SK-N-MC (cell line): ENCODE measurements at regions not wholly inside any gene's neighbourhood (a gene's known extent, or its start where the extent isn't known, plus 50 kb on each side); places are given as distances from the start of the nearest gene placed in this dataset.
A peak's percentile ranks its signal among the peaks of the same experiment; 100 is the strongest.

Experiments used
- DNase-seq: peaks from one replicate; pipeline ENCODE4 v3.0.0-alpha.2; 2011; ENCODE audit warnings: low read depth, low spot score
- H3K27ac ChIP-seq: fragments of 200-600 bp; sonication (generic); 2 replicates; pipeline ENCODE4 v1.5.1; 2016; ENCODE audit warnings: mixed run types
- H3K36me3 ChIP-seq: fragments of 200-600 bp; sonication (generic); 2 replicates; pipeline ENCODE4 v1.6.1; 2017; ENCODE audit warnings: antibody characterized with exemption, low read length, mixed read lengths; ENCODE audit not compliant: insufficient read depth
- H3K4me3 ChIP-seq: fragments of 200-600 bp; sonication (generic); 2 replicates; pipeline ENCODE4 v1.5.1; 2016
- H3K9ac ChIP-seq: fragments of 200-600 bp; sonication (generic); 2 replicates; pipeline ENCODE4 v1.8.0; 2017; ENCODE audit warnings: mixed run types, mixed read lengths; ENCODE audit not compliant: insufficient read length
- H3K9me3 ChIP-seq: fragments of 200-600 bp; sonication (generic); 2 replicates; pipeline ENCODE4 v1.6.1; 2017; ENCODE audit warnings: low read depth, mild to moderate bottlenecking, antibody characterized with exemption, low read length, moderate library complexity, mixed read lengths
- EZH2 ChIP-seq: fragments of 200-600 bp; sonication (generic); IDR thresholded peaks from one replicate; pipeline ENCODE4 v1.6.1; 2017; ENCODE audit warnings: antibody characterized with exemption
- FOXP2 ChIP-seq: optimal IDR thresholded peaks from 2 replicates; pipeline ENCODE3; 2011; ENCODE audit warnings: mild to moderate bottlenecking, moderate library complexity; ENCODE audit not compliant: insufficient read depth; ENCODE audit errors: extremely low read length, control extremely low read depth
- POLR2AphosphoS5 ChIP-seq: IDR thresholded peaks from 2 replicates; pipeline ENCODE4 v1.6.1; 2012; ENCODE audit warnings: mild to moderate bottlenecking, low read depth, low read length, borderline replicate concordance

DNA sequence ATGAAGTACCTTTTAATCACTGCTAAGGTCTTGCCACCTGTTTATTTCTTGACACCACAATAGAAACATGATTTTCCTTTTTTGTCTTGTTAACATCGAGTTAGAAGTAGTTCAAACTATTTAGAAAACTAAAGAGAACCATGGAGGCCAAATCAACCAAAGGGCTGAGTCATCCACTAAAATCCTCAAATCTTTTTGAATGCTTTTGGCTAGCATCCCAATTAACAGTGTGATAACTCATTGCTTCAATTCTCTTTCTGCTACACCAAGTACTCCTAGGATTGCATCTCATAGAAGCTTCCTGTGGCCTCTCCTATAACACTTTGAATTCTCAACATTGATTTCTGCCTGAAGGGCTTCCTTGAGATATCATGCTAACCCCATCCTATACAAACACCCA is 159.9 kb upstream of the MMADHC start:
- Histone ChIP-seq H3K9me3 (no peaks in the 10 kb centered on the region), H3K4me3 (no peak overlapping the region), H3K27ac (peak overlapping the region; percentile 42; the same call in 1 of the 2 replicates), H3K36me3 (no peaks in the 10 kb centered on the region), H3K9ac (no peak overlapping the region)
- DNase-seq = no peak
- no peak for TF ChIP-seq FOXP2
- no peak for TF ChIP-seq POLR2AphosphoS5
- TF ChIP-seq EZH2 = no peak

DNA sequence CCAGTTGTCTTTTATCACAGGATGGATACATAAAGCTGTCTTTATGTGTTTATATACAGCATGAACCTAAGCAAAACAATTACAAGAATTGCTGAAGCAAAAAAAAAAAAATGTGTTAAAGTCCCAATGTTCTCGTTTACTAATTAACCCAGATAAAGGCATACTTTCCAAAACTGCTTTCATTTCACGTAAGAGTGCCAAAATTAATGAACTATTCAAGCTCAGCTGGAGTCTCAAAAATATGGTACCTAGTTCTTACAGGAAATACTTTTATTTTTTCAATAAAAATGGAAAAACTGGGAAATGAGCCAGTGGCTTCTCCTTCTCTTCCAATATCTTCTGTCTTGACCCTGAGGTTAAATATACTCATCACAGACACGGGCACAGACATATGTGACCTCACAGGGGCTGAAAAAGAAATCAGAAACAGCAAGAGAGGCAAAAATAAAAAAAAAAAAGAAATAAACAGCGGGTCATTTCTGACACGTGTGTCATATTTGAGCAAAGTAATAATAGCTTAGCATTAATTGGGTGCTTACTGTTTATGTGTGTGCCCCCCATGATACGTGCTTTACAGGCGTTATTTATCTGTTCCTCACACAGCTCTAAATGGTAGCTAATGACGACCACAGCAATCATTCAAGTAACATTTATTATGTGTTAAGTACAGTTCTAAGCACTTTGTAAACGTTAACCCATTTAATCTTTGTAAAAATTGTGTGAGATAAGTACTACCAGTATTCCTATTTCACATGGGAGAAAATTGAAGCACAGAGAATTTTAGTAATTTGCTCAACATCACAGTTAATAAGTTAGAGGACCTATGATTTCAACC is 158.0 kb upstream of the MMADHC start:
- H3K9ac ChIP-seq = no peak overlapping the region
- no peak overlapping the region for H3K4me3 ChIP-seq
- no peaks in the 10 kb centered on the region for H3K36me3 ChIP-seq
- H3K27ac ChIP-seq = peak overlapping the region; percentile 26; the same call in 1 of the 2 replicates
- DNase-seq = no peak
- TF ChIP-seq FOXP2 (no peak), POLR2AphosphoS5 (no peak), EZH2 (no peak)
- no peaks in the 10 kb centered on the region for H3K9me3 ChIP-seq

DNA sequence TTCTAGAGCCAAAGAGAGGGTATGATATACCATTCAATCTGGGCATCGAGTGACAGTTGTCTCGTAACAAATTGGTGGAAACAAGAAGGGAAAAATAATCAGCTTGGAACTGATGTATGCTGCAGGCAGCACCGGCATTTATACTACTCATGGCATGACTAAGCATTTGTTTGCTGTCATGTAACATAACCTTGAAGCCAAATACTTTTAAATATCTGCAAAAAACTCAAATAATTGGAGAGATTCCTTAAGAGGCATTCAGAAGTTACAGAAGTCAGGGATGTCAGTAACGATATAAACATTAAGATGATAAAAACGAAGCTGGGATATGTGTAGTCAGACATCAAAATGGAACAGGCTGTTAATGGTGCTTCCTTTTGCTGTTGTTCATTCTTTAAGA is 157.3 kb upstream of the MMADHC start:
- DNase-seq = no peak
- TF ChIP-seq POLR2AphosphoS5 (no peak), EZH2 (no peak), FOXP2 (no peak)
- no peak overlapping the region for H3K9ac ChIP-seq
- no peaks in the 10 kb centered on the region for H3K9me3 ChIP-seq
- H3K27ac ChIP-seq = no peak overlapping the region; the same call in 1 of the 2 replicates
- no peaks in the 10 kb centered on the region for H3K36me3 ChIP-seq
- H3K4me3 ChIP-seq = no peak overlapping the region

DNA sequence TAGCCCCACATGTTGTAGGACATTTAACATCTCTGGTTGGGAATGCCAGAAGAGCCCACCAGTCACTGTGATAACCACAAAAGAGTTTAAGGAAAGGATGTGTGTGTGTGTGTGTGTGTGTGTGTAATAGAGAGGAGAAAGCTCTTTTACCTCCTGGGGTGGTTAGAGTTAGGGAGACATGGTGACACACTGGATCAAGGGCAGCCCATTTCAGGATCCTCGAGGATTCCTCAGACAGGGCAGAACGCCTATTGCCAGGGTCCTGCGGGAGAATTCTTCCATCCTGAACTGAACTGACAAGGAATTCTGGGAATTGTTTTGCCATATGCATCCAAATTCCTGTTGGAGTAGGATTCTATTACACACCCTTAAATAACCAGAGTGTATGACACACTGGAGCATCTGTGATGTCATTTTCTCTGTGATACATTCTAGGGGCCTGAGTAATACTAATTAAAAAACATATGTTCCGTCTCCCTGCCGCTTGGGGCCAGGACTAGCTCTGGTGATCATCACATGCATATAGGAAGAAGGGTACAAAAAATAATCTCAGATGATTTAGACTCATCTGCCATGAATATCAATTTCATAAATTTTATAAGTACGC is 156.4 kb upstream of the MMADHC start:
- H3K9ac ChIP-seq = no peak overlapping the region
- H3K4me3 ChIP-seq = no peak overlapping the region
- no peak for TF ChIP-seq FOXP2
- no peak for TF ChIP-seq EZH2
- TF ChIP-seq POLR2AphosphoS5 = no peak
- H3K36me3 ChIP-seq = no peaks in the 10 kb centered on the region
- no peaks in the 10 kb centered on the region for H3K9me3 ChIP-seq
- H3K27ac ChIP-seq = no peak overlapping the region
- no peak for DNase-seq

DNA sequence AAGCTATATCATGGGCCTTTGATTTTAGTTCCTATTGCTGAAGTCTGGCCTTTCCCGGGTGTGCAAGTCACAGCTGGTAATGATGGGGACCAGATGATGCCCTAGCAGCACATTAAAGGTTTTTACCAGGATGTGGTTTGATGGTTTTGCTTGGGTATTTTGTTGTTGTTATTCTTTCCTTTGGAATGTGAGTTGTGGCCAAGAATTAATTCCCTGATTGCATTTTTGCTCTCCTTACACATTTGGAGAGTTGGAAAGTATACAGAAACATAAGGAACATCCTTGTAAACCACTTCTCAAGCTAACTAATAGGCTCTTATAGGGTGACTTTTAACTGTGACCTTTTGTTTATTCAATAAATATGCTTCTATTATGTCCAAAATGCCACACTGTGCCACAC is 154.1 kb upstream of the MMADHC start:
- Histone ChIP-seq H3K9me3 (no peaks in the 10 kb centered on the region), H3K27ac (no peak overlapping the region), H3K36me3 (no peaks in the 10 kb centered on the region), H3K9ac (no peak overlapping the region), H3K4me3 (no peak overlapping the region)
- no peak for DNase-seq
- TF ChIP-seq POLR2AphosphoS5 (no peak), FOXP2 (no peak), EZH2 (no peak)

DNA sequence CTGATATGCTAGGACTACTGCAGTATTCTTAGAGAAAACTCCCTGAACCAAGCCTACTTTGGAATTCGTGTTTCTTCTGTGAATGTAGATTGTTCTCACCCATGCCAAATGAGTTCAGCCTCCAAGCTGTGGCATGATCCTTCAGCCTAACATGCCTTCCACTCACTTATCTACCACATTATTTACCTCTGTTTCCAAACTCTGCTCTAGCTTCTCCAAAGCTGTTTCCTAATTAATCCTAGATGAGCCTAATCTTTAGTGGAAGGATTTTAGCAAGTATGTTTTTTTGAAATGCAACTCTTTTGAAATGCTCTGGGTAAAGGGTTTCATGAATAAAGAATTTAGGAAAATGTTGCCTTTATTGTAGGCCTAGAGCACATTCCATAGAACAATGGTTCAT is 152.9 kb upstream of the MMADHC start:
- no peaks in the 10 kb centered on the region for H3K36me3 ChIP-seq
- H3K4me3 ChIP-seq = no peak overlapping the region
- TF ChIP-seq POLR2AphosphoS5 (no peak), FOXP2 (no peak), EZH2 (no peak)
- no peaks in the 10 kb centered on the region; the same call in 1 of the 2 replicates for H3K9me3 ChIP-seq
- no peak for DNase-seq
- H3K9ac ChIP-seq = no peak overlapping the region
- no peak overlapping the region for H3K27ac ChIP-seq

DNA sequence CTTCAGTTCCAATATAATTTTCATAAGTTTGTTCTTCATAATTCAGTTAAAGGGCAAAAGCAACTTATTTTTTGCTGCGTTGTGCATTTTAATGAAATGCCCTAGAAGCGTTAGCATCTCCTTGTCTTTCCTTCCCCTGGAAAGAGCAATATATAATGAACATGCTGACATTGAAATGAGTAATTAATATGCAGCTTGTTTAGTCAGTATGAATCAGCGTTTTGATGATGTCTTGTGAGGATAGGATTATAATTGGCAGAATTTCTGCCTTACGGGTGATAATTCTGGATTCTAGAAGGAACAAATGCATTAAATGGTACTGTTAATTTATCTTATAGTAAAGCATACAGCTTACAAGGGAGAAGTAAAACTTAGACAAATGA is 152.3 kb upstream of the MMADHC start:
- DNase-seq = no peak
- H3K9me3 ChIP-seq = no peaks in the 10 kb centered on the region; the same call in 1 of the 2 replicates
- H3K9ac ChIP-seq = no peak overlapping the region
- peak overlapping the region; percentile 9; the same call in 1 of the 2 replicates for H3K4me3 ChIP-seq
- TF ChIP-seq FOXP2 (no peak), EZH2 (no peak), POLR2AphosphoS5 (no peak)
- no peaks in the 10 kb centered on the region for H3K36me3 ChIP-seq
- no peak overlapping the region; the same call in 1 of the 2 replicates for H3K27ac ChIP-seq

DNA sequence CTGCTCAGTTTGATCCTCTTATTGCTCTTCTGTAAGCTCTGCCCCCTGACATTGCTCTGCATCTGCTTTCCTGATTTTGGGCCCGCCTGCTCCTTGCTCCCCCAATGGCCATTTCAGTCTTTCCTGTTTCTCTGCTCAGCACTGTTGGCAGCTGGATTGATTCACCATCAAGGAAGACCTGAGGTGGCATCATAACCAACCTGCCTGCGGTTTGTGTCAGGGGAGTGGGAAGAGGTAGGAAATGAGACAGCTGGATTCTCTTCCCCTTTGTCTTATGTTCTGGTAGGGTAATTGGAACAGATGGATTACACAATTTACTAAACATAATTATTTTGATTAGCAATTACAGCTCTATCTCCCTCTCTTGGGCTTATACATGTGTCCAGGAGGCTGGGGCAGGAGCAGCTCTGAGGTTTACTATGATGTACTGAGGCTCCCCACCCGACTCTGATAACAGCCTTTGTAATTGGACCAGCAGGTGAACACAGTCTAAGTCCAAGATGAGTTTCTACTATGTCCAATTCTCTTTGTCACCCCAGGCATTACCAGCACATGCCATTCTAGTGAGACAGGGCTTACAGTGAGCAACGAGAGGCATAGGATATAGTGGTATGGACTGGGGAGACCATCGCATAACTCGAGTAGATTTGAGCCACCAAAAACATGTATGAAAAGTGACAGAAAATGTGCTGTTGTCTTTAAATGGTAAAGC is 151.8 kb upstream of the MMADHC start:
- no peak overlapping the region for H3K9ac ChIP-seq
- no peak for DNase-seq
- peak overlapping the region; percentile 29; the same call in 1 of the 2 replicates for H3K4me3 ChIP-seq
- no peak overlapping the region; the same call in 1 of the 2 replicates for H3K27ac ChIP-seq
- no peak for TF ChIP-seq POLR2AphosphoS5
- H3K9me3 ChIP-seq = no peaks in the 10 kb centered on the region; the same call in 1 of the 2 replicates
- H3K36me3 ChIP-seq = no peaks in the 10 kb centered on the region
